Chondrocyte (in vitro differentiated cells): ENCODE measurements at regions not wholly inside any gene's neighbourhood (a gene's known extent, or its start where the extent isn't known, plus 50 kb on each side); places are given as distances from the start of the nearest gene placed in this dataset.

Experiments
- DNase-seq: peaks from one replicate; pipeline ENCODE4 v3.0.0; 2021; ENCODE audit warnings: mixed read lengths, low spot score
- H3K27ac Mint-ChIP-seq: one replicate; pipeline ENCODE4 v1.8.0; 2021; ENCODE audit warnings: mild to moderate bottlenecking, moderate library complexity, mixed read lengths; ENCODE audit not compliant: unreplicated experiment
- H3K27me3 Mint-ChIP-seq: 2 replicates; pipeline ENCODE4 v1.8.0; 2021; ENCODE audit warnings: low read depth, mixed read lengths
- H3K36me3 Mint-ChIP-seq: 2 replicates; pipeline ENCODE4 v1.8.0; 2021; ENCODE audit warnings: low read depth, mixed read lengths
- H3K4me1 Mint-ChIP-seq: 2 replicates; pipeline ENCODE4 v1.8.0; 2021; ENCODE audit warnings: low read depth, mild to moderate bottlenecking, mixed read lengths
- H3K4me3 Mint-ChIP-seq: one replicate; pipeline ENCODE4 v1.8.0; 2021; ENCODE audit warnings: mild to moderate bottlenecking, moderate library complexity, mixed read lengths; ENCODE audit not compliant: unreplicated experiment
- H3K9me3 Mint-ChIP-seq: 2 replicates; pipeline ENCODE4 v1.8.0; 2021; ENCODE audit warnings: low read depth, mixed read lengths
- CTCF ChIP-seq: fragments of 200-600 bp; sonication (generic); IDR thresholded peaks from 2 replicates; pipeline ENCODE4 v1.5.0; 2021; ENCODE audit warnings: antibody characterized with exemption, mild to moderate bottlenecking, moderate library complexity

DNA sequence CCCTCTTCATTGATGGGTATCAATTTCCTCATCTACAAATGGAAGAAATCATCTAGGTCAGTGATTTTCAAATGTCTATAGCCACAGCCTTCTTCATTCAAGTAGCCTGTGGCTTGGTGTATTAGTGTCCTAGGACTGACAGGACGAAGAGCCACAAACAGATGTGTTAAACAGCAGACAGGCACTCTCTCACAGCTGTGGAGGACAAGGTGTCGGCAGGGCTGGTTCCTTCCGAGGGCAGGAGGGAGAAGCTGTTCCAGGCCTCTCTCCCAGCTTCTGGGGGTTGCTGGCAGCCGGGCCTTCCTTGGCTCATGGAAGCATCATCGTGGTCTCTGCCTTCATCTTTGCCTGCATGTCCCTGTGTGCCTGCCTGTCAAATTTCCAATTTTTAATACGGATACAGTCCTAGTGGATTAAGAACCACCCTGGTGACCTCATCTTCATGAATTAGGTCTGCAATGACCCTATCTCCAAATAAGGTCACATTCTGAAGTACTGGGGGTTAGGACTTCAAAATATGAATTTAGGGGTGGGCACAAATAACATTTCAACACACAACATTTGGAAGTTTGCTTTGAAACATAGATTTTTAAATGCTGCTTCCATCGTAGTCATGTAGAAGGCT is 86.5 kb downstream of the PTGR3 start:
- no peak for DNase-seq
- no peak for TF ChIP-seq CTCF
- Mint-ChIP-seq H3K36me3 (no peaks in the 10 kb centered on the region), H3K27me3 (peaks cover 6% of the 10 kb centered on the region), H3K4me3 (no peak overlapping the region), H3K9me3 (no peaks in the 10 kb centered on the region), H3K27ac (no peak overlapping the region), H3K4me1 (no peaks in the 10 kb centered on the region)

- no peak for TF ChIP-seq CTCF
- peaks cover 8% of the 10 kb centered on the region for H3K27me3 Mint-ChIP-seq
- no peak overlapping the region for H3K27ac Mint-ChIP-seq
- no peaks in the 10 kb centered on the region for H3K36me3 Mint-ChIP-seq
- no peaks in the 10 kb centered on the region for H3K4me1 Mint-ChIP-seq
- no peak overlapping the region for H3K4me3 Mint-ChIP-seq
- H3K9me3 Mint-ChIP-seq = no peaks in the 10 kb centered on the region
- DNase-seq = no peak
These were observed 87.7 kb downstream of the PTGR3 start for GRCh38 chr18:75121266-75121665.

DNA sequence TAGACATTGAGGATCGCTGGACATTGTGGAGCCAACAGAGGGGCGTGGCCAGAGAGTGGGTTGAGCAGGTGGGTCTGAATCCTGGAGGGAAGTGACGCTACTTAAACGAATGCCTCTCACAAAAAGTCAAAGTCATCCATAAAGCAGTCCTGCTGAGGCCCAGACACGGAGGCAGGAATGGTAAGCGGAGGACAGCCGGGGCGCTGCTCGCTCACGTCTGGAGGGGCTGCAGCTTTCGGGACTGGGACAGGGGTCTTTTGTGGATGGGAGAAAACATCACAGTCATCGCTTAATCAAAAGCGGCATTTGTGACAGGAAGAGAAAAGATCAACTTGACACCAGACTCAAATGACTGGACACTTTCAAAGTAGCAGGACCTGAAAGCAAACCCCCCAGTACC is 88.4 kb downstream of the PTGR3 start:
- peaks cover 8% of the 10 kb centered on the region for H3K27me3 Mint-ChIP-seq
- H3K36me3 Mint-ChIP-seq = no peaks in the 10 kb centered on the region
- no peak overlapping the region for H3K27ac Mint-ChIP-seq
- no peak for TF ChIP-seq CTCF
- no peaks in the 10 kb centered on the region for H3K4me1 Mint-ChIP-seq
- DNase-seq = no peak
- no peaks in the 10 kb centered on the region for H3K9me3 Mint-ChIP-seq
- no peak overlapping the region for H3K4me3 Mint-ChIP-seq

- H3K27me3 Mint-ChIP-seq = peaks cover 7% of the 10 kb centered on the region
- DNase-seq = no peak
- no peaks in the 10 kb centered on the region for H3K36me3 Mint-ChIP-seq
- H3K27ac Mint-ChIP-seq = no peak overlapping the region
- H3K4me1 Mint-ChIP-seq = no peaks in the 10 kb centered on the region
- no peak overlapping the region for H3K4me3 Mint-ChIP-seq
- H3K9me3 Mint-ChIP-seq = no peaks in the 10 kb centered on the region
- TF ChIP-seq CTCF = no peak
These were observed 92.1 kb downstream of the PTGR3 start for GRCh38 chr18:75116809-75117208.

- H3K27me3 Mint-ChIP-seq = peaks cover 2% of the 10 kb centered on the region
- H3K27ac Mint-ChIP-seq = no peak overlapping the region
- no peaks in the 10 kb centered on the region for H3K4me1 Mint-ChIP-seq
- DNase-seq = no peak
- TF ChIP-seq CTCF = no peak
- no peaks in the 10 kb centered on the region for H3K36me3 Mint-ChIP-seq
- no peak overlapping the region for H3K4me3 Mint-ChIP-seq
- H3K9me3 Mint-ChIP-seq = no peaks in the 10 kb centered on the region
These were observed 92.8 kb downstream of the PTGR3 start for GRCh38 chr18:75116165-75116564.
